H9 (cell line): ENCODE measurements at regions not wholly inside any gene's neighbourhood (a gene's known extent, or its start where the extent isn't known, plus 50 kb on each side); places are given as distances from the start of the nearest gene placed in this dataset.
A peak's percentile ranks its signal among the peaks of the same experiment; 100 is the strongest.

ENCODE experiments used
- DNase-seq: peaks from one replicate; pipeline ENCODE4 v3.0.0-alpha.2; 2017
- H2AFZ ChIP-seq: one replicate; pipeline ENCODE4 v1.6.1; 2013; ENCODE audit warnings: mild to moderate bottlenecking, low read length, control low read depth, moderate library complexity
- H2AK5ac ChIP-seq: 2 replicates; pipeline ENCODE4 v1.6.1; 2013; ENCODE audit warnings: low read length, control low read depth, mixed read lengths; ENCODE audit not compliant: insufficient read length
- H2BK120ac ChIP-seq: one replicate; pipeline ENCODE4 v1.6.1; 2013; ENCODE audit warnings: low read depth, mild to moderate bottlenecking, low read length, control low read depth, inconsistent platforms; ENCODE audit not compliant: poor library complexity, severe bottlenecking
- H2BK12ac ChIP-seq: 2 replicates; pipeline ENCODE4 v1.6.1; 2013; ENCODE audit warnings: low read length, control low read depth, mixed read lengths, low read depth; ENCODE audit not compliant: insufficient read length
- H2BK15ac ChIP-seq: 2 replicates; pipeline ENCODE4 v1.6.1; 2013; ENCODE audit warnings: low read depth, low read length, control low read depth
- H2BK20ac ChIP-seq: one replicate; pipeline ENCODE4 v1.6.1; 2013; ENCODE audit warnings: low read depth, mild to moderate bottlenecking, low read length, control low read depth, inconsistent platforms; ENCODE audit not compliant: poor library complexity, severe bottlenecking
- H2BK5ac ChIP-seq: 2 replicates; pipeline ENCODE4 v1.6.1; 2013; ENCODE audit warnings: low read length, control low read depth, mixed read lengths; ENCODE audit not compliant: insufficient read length
- H3K14ac ChIP-seq: 2 replicates; pipeline ENCODE4 v1.6.1; 2013; ENCODE audit warnings: low read length, control low read depth; ENCODE audit not compliant: insufficient read depth
- H3K18ac ChIP-seq: 2 replicates; pipeline ENCODE4 v1.6.1; 2013; ENCODE audit warnings: low read depth, mild to moderate bottlenecking, mixed read lengths, low read length, control low read depth; ENCODE audit not compliant: insufficient read length
- H3K23ac ChIP-seq: 2 replicates; pipeline ENCODE4 v1.6.1; 2013; ENCODE audit warnings: low read length, control low read depth, mixed read lengths, low read depth; ENCODE audit not compliant: insufficient read length
- H3K23me2 ChIP-seq: 2 replicates; pipeline ENCODE4 v1.6.1; 2013; ENCODE audit warnings: low read depth, mild to moderate bottlenecking, mixed read lengths, low read length, control low read depth; ENCODE audit not compliant: insufficient read length, poor library complexity, severe bottlenecking
- H3K27ac ChIP-seq: 2 replicates; pipeline ENCODE4 v1.5.1; 2013; ENCODE audit warnings: low read length, control low read depth, mixed read lengths, low read depth; ENCODE audit not compliant: insufficient read length
- H3K27me3 ChIP-seq: 2 replicates; pipeline ENCODE4 v1.6.1; 2013; ENCODE audit warnings: low read length, control low read depth, inconsistent platforms; ENCODE audit not compliant: insufficient read depth
- H3K4ac ChIP-seq: 2 replicates; pipeline ENCODE4 v1.6.1; 2013; ENCODE audit warnings: low read depth, mild to moderate bottlenecking, control low read depth, inconsistent platforms, low read length, moderate library complexity
- H3K4me1 ChIP-seq: 2 replicates; pipeline ENCODE4 v1.6.1; 2013; ENCODE audit warnings: low read length, control low read depth, inconsistent platforms; ENCODE audit not compliant: insufficient read depth
- H3K4me2 ChIP-seq: 2 replicates; pipeline ENCODE4 v1.6.1; 2013; ENCODE audit warnings: low read length, control low read depth, mixed read lengths; ENCODE audit not compliant: insufficient read length, insufficient read depth
- H3K56ac ChIP-seq: 2 replicates; pipeline ENCODE4 v1.6.1; 2013; ENCODE audit warnings: low read depth, mild to moderate bottlenecking, mixed read lengths, low read length, control low read depth; ENCODE audit not compliant: insufficient read length
- H3K79me1 ChIP-seq: 2 replicates; pipeline ENCODE4 v1.6.1; 2013; ENCODE audit warnings: low read depth, mild to moderate bottlenecking, moderate library complexity, low read length, control low read depth, inconsistent platforms; ENCODE audit not compliant: insufficient read depth, poor library complexity, severe bottlenecking
- H3K79me2 ChIP-seq: 2 replicates; pipeline ENCODE4 v1.6.1; 2013; ENCODE audit warnings: low read length, control low read depth, inconsistent platforms; ENCODE audit not compliant: insufficient read depth
- H3K9ac ChIP-seq: 2 replicates; pipeline ENCODE4 v1.6.1; 2013; ENCODE audit warnings: low read length, control low read depth, mixed read lengths; ENCODE audit not compliant: insufficient read length; ENCODE audit errors: extremely low read depth
- H3K9me3 ChIP-seq: one replicate; pipeline ENCODE4 v1.6.1; 2013; ENCODE audit warnings: low read depth, low read length, inconsistent platforms; ENCODE audit not compliant: control insufficient read depth
- H3T11ph ChIP-seq: one replicate; pipeline ENCODE4 v1.6.1; 2013; ENCODE audit warnings: mild to moderate bottlenecking, low read length, control low read depth, inconsistent platforms
- H4K20me1 ChIP-seq: one replicate; pipeline ENCODE4 v1.6.1; 2013; ENCODE audit not compliant: control insufficient read depth, insufficient read length, insufficient read depth
- H4K5ac ChIP-seq: 2 replicates; pipeline ENCODE4 v1.6.1; 2013; ENCODE audit warnings: low read depth, mild to moderate bottlenecking, mixed read lengths, low read length, control low read depth; ENCODE audit not compliant: insufficient read length
- H4K8ac ChIP-seq: replicated peaks from 2 replicates; pipeline ENCODE4 v1.6.1; 2013; ENCODE audit warnings: low read length, control low read depth, mixed read lengths, low read depth; ENCODE audit not compliant: insufficient read length
- H4K91ac ChIP-seq: 2 replicates; pipeline ENCODE4 v1.6.1; 2013; ENCODE audit warnings: low read depth, mild to moderate bottlenecking, moderate library complexity, mixed read lengths, low read length, control low read depth; ENCODE audit not compliant: insufficient read length
- H3K27ac Mint-ChIP-seq, 3 experiments: 2 replicates in 2 of 3; 3 replicates in 1 of 3; pipeline ENCODE4 v1.8.0; 2020 to 2021; ENCODE audit warnings: mixed read lengths in 3 of 3, mild to moderate bottlenecking in 1 of 3, moderate library complexity in 1 of 3
- H3K27me3 Mint-ChIP-seq: 2 replicates; pipeline ENCODE4 v1.8.0; 2021; ENCODE audit warnings: low read depth, mild to moderate bottlenecking, moderate library complexity, mixed read lengths
- H3K36me3 Mint-ChIP-seq, 3 experiments: 2 replicates in 2 of 3; 3 replicates in 1 of 3; pipeline ENCODE4 v1.8.0; 2020 to 2021; ENCODE audit warnings: low read depth in 3 of 3, mixed read lengths in 3 of 3; ENCODE audit not compliant: insufficient read depth in 1 of 3
- H3K4me1 Mint-ChIP-seq, 2 experiments: 2 replicates each; pipeline ENCODE4 v1.8.0; 2020; ENCODE audit warnings: mixed read lengths in 2 of 2
- H3K4me3 Mint-ChIP-seq, 2 experiments: 2 replicates in 1 of 2; 3 replicates in 1 of 2; pipeline ENCODE4 v1.8.0; 2020 to 2021; ENCODE audit warnings: mild to moderate bottlenecking in 2 of 2, mixed read lengths in 2 of 2, moderate library complexity in 1 of 2
- H3K9me3 Mint-ChIP-seq, 2 experiments: 2 replicates in 1 of 2; 3 replicates in 1 of 2; pipeline ENCODE4 v1.8.0; 2020; ENCODE audit warnings: mild to moderate bottlenecking in 2 of 2, mixed read lengths in 2 of 2, moderate library complexity in 1 of 2
- CTCF ChIP-seq: fragments of 200-600 bp; sonication (generic); conservative IDR thresholded peaks from 3 replicates; pipeline ENCODE4 v1.8.0; 2021; ENCODE audit warnings: antibody characterized with exemption, mild to moderate bottlenecking
- WGBS: extraction: QIAGEN DNeasy Blood & Tissue Kit; methylation state at CpG from one replicate; pipeline ENCODE4 v1.1.7; 2013; ENCODE audit warnings: missing lambda C conversion rate, low lambda C conversion rate, mixed read lengths; ENCODE audit not compliant: insufficient read length; ENCODE audit errors: extremely low coverage; 5-methylcytosine and 5-hydroxymethylcytosine counted together

DNA sequence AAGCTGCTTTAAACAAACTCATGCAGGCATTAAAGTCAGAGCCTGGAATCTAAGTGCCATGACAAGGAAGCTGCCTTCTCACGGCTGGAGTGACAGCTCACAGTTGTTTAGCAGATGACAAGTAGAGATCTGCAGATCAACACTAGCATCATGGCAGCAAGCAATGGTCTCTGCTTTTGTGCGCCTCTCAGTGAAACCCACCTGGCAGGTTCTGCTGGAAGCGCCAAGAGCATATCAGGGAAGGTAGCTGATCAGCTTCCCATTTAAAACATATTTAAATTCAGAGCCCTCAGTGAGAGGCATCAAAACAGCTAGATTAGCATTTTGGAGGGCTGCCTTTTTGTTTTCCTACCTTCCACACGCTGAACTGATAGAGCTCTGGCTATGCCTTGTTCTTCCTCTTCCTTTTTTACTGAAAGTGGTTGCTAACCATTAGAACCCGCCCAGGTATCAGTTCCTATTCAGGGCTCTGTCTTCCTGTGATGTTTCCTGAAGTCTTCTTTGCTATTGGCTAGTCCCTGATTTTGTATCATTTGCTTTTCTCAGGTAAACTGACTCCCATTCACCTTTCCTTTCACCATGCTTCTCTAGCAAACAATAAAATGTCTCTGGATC lies 70.8 kb downstream of the TMEM200C start:
- Histone ChIP-seq H2BK20ac (no peak overlapping the region), H2BK15ac (no peak overlapping the region), H2AFZ (peak overlapping the region; percentile 0), H2BK120ac (no peak overlapping the region), H4K8ac (no peak overlapping the region), H3K56ac (no peak overlapping the region), H4K20me1 (no peaks in the 10 kb centered on the region), H4K91ac (no peak overlapping the region), H3K79me2 (no peaks in the 10 kb centered on the region), H3T11ph (no peak overlapping the region), H2AK5ac (no peak overlapping the region), H3K9ac (no peak overlapping the region), H3K4me1 (peaks cover 3% of the 10 kb centered on the region; the same call in 1 of the 2 replicates), H3K23ac (no peak overlapping the region), H4K5ac (no peak overlapping the region), H3K14ac (no peak overlapping the region), H3K4ac (no peak overlapping the region), H2BK12ac (no peak overlapping the region), H3K4me2 (no peak overlapping the region), H3K27ac (no peak overlapping the region), H3K18ac (no peak overlapping the region), H3K27me3 (no peaks in the 10 kb centered on the region), H3K9me3 (no peaks in the 10 kb centered on the region), H2BK5ac (no peak overlapping the region), H3K23me2 (no peaks in the 10 kb centered on the region), H3K79me1 (no peaks in the 10 kb centered on the region)
- no CpG with 5 or more reads among the region's 5 CpGs for WGBS
- Mint-ChIP-seq H3K9me3 (no peaks in the 10 kb centered on the region), H3K36me3 (no peaks in the 10 kb centered on the region), H3K27me3 (no peaks in the 10 kb centered on the region), H3K4me3 (no peak overlapping the region), H3K4me1 (peaks cover 9 to 11% of the 10 kb centered on the region in 2 experiments), H3K27ac (peak overlapping the region in 1 of 3 experiments; percentile 25; a peak in 1 of 7 replicates)
- TF ChIP-seq CTCF = no peak
- peak; percentile 32 for DNase-seq
